Activated naive CD4-positive, alpha-beta T cell treated with anti-CD3 and anti-CD28 coated beads, Interleukin-2, amount 50 U/mL, for 72 hours (primary cell): ENCODE measurements at regions not wholly inside any gene's neighbourhood (a gene's known extent, or its start where the extent isn't known, plus 50 kb on each side); places are given as distances from the start of the nearest gene placed in this dataset.
"Not testable (repeated sequence)": the region's sequence is repeated elsewhere in the genome, so short reads cannot be mapped to it uniquely, and the experiment has no call there.

Source experiments
- ATAC-seq, 2 donors: fragments of 150-1000 bp; cut with Tn5 transposase; 2 replicates each; pipeline ENCODE4 v1.10.0; 2021; ENCODE audit warnings: mild to moderate bottlenecking in 2 of 2, moderate library complexity in 2 of 2
- DNase-seq, 2 donors: peaks; one replicate each; pipeline ENCODE4 v3.0.0; 2021 to 2022; ENCODE audit warnings: low spot score in 2 of 2
- H3K27ac Mint-ChIP-seq, 2 donors: one replicate each; pipeline ENCODE4 v1.8.0; 2022; ENCODE audit warnings: mild to moderate bottlenecking in 2 of 2, mixed read lengths in 2 of 2
- H3K36me3 Mint-ChIP-seq, 2 donors: one replicate each; pipeline ENCODE4 v1.8.0; 2022; ENCODE audit warnings: mixed read lengths in 2 of 2
- H3K9me3 Mint-ChIP-seq, 2 donors: one replicate each; pipeline ENCODE4 v1.8.0; 2022; ENCODE audit warnings: mixed read lengths in 2 of 2

DNA sequence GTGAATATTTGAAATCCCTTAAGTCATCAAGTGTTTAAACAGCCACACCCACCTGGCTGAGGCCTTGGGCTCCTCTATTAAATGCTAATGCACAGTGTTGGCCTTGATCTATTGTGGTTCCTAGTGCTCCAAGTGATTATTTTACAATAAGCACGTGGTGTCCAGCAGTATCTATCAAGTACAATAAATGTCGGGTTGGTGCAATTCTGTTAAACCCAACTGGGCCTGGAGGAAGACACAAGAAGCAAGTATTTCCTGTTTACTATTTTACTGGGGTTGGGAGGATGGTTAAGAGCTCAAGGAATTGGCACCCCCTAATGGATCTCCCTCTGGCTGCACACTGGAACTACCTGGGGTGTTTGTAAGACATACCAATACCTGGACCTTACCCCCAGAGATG, 72.1 kb upstream of the HNF1B start:
- no peaks in the 10 kb centered on the region for H3K9me3 Mint-ChIP-seq
- no peaks in the 10 kb centered on the region for H3K36me3 Mint-ChIP-seq
- H3K27ac Mint-ChIP-seq, result no peak overlapping the region

DNA sequence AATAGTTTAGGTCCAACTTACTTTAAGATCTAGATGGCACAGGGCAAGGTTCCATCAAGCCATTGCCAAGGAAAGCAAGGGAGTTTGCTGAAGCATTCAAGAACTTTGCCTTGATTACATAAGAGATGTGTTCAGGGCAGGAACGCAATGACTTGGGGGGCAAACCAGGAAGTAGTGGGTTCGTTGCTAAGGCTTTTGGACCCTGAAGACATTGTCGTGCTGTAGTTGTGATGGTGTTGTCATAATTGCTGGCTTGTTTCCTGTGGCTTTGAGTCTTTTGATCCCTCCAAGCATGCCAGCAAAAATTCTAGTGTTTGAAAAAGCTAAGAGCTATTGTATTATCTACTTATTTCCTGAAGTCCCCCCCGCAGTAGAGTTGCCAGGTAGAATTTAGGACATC, 70.7 kb upstream of the HNF1B start:
- H3K36me3 Mint-ChIP-seq, result no peaks in the 10 kb centered on the region
- no peak for ATAC-seq
- H3K9me3 Mint-ChIP-seq, result no peaks in the 10 kb centered on the region
- no peak for DNase-seq
- no peak overlapping the region for H3K27ac Mint-ChIP-seq

More for the DNA sequence above, 72.1 kb upstream of the HNF1B start:
- ATAC-seq, result no peak
- no peak for DNase-seq

- no peaks in the 10 kb centered on the region for H3K36me3 Mint-ChIP-seq
- H3K9me3 Mint-ChIP-seq, result no peaks in the 10 kb centered on the region
- H3K27ac Mint-ChIP-seq, result no peak overlapping the region
- no peak for ATAC-seq
- DNase-seq, result no peak
Observed at GRCh38 chr17:37813751-37814150, 68.9 kb upstream of the HNF1B start.

GRCh38 chr17:37808846-37809245, 64.0 kb upstream of the HNF1B start:
- not testable (repeated sequence) for H3K9me3 Mint-ChIP-seq, ATAC-seq, H3K36me3 Mint-ChIP-seq, H3K27ac Mint-ChIP-seq, DNase-seq

- H3K36me3 Mint-ChIP-seq, result no peaks in the 10 kb centered on the region
- no peak for ATAC-seq
- no peak for DNase-seq
- no peak overlapping the region for H3K27ac Mint-ChIP-seq
- no peaks in the 10 kb centered on the region for H3K9me3 Mint-ChIP-seq
Observed at GRCh38 chr17:37802712-37803416, 58.0 kb upstream of the HNF1B start.

DNA sequence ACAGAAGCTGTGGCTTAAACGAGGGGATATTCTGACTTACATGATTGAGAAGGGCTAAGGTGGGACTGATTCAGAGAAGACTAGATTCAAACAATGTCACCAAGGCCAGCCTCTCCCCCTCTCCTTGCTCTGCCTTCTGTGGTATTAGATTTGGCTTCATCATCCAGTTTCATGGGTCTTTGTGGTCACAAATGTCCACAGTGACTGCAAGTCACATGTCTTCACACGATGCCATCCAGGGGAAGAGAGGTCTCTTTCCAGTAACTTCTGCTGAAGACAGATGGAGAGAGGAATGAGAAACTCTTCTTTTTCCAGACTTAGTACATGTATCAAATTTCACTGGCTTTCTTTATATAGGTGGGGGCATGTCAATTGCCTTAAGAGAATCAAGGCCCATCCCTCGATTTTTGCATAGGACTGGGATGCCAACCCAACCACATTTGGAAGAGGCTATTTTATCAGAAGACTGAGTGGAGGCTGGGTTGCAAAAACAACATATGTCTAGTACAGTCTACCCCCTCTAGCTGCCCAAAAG, 57.3 kb upstream of the HNF1B start:
- peak in 1 of 2 donors; percentile 29 for ATAC-seq
- DNase-seq, result no peak
- H3K36me3 Mint-ChIP-seq, result no peaks in the 10 kb centered on the region
- no peaks in the 10 kb centered on the region for H3K9me3 Mint-ChIP-seq
- no peak overlapping the region for H3K27ac Mint-ChIP-seq

DNA sequence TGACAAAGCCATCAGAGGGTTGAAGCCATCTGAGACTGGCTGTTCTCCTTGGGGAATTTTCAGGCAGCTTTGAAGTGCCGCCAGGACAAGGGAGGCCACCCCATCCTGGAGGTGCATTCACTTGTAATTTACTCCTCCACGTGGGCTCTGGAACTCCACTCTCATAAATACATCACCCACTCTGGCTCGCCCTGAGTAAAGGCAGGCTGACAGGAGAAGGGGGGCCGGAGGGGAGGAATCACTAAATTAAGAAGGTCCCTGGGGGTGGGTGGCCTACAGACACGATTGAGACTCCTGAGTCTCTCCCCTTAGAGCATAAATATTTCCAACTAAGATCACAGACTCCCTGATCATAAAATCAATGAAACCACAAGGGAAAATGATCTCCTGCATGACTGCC, 56.3 kb upstream of the HNF1B start:
- no peak for DNase-seq
- Mint-ChIP-seq H3K27ac (no peak overlapping the region), H3K9me3 (no peaks in the 10 kb centered on the region), H3K36me3 (no peaks in the 10 kb centered on the region)
- ATAC-seq, result no peak

GRCh38 chr17:37797206-37797605, 52.3 kb upstream of the HNF1B start:
- ATAC-seq, result no peak
- Mint-ChIP-seq H3K36me3 (no peaks in the 10 kb centered on the region), H3K27ac (no peak overlapping the region)

DNA sequence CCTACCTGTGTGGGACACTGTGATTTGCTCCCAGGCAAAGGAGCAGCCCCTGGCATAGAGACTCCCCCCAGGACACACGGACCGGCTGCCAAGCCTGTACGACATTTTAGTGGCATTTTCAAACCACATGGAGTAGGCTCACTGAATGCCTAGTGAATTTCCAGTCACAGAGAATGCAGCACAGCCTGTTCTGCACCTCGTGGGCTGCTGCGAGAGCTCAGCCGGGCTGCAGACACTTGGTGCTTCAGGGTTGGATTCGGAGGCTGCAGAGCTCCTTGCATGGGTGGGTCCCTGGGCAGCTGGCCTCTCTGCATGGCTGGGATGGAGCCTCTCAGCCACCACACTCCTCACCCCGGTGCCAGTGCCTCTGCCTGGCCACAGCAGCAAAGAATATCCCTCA, 51.2 kb upstream of the HNF1B start:
- no peaks in the 10 kb centered on the region for H3K9me3 Mint-ChIP-seq
- H3K36me3 Mint-ChIP-seq, result no peaks in the 10 kb centered on the region
- ATAC-seq (no peak), DNase-seq (no peak)
- H3K27ac Mint-ChIP-seq, result no peak overlapping the region

More at GRCh38 chr17:37797206-37797605, 52.3 kb upstream of the HNF1B start:
- no peaks in the 10 kb centered on the region for H3K9me3 Mint-ChIP-seq
- DNase-seq, result no peak
